ENCODE measurements at regions not wholly inside any gene's neighbourhood (a gene's known extent, or its start where the extent isn't known, plus 50 kb on each side); places are given as distances from the start of the nearest gene placed in this dataset.
A peak's percentile ranks its signal among the peaks of the same experiment; 100 is the strongest.

DNA sequence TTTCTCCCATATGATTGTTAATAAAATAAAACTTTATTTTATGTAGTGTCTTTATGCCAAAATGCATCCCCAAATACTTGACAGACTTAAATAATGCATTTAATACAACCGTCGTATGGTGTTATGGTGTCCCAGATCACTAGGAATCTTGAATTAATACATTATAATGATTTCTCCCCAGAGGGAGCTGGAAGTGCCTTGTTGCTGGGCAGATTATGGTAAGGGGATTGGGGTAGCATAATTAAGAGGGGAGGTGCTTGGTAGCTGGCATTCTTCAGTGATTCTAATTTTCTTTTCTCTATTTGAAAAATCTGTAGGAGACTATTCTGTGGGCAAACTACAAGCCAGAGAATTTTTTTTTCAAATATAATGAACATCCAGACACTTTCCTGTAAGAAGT, 1043.7 kb downstream of the ADGRL2 start (continued):
- TF ChIP-seq, protein P1, sequence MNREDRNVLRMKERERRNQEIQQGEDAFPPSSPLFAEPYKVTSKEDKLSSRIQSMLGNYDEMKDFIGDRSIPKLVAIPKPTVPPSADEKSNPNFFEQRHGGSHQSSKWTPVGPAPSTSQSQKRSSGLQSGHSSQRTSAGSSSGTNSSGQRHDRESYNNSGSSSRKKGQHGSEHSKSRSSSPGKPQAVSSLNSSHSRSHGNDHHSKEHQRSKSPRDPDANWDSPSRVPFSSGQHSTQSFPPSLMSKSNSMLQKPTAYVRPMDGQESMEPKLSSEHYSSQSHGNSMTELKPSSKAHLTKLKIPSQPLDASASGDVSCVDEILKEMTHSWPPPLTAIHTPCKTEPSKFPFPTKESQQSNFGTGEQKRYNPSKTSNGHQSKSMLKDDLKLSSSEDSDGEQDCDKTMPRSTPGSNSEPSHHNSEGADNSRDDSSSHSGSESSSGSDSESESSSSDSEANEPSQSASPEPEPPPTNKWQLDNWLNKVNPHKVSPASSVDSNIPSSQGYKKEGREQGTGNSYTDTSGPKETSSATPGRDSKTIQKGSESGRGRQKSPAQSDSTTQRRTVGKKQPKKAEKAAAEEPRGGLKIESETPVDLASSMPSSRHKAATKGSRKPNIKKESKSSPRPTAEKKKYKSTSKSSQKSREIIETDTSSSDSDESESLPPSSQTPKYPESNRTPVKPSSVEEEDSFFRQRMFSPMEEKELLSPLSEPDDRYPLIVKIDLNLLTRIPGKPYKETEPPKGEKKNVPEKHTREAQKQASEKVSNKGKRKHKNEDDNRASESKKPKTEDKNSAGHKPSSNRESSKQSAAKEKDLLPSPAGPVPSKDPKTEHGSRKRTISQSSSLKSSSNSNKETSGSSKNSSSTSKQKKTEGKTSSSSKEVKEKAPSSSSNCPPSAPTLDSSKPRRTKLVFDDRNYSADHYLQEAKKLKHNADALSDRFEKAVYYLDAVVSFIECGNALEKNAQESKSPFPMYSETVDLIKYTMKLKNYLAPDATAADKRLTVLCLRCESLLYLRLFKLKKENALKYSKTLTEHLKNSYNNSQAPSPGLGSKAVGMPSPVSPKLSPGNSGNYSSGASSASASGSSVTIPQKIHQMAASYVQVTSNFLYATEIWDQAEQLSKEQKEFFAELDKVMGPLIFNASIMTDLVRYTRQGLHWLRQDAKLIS (CRISPR knock-in tag; IDR thresholded peaks at IDR 0.05; ENCODE audit: borderline replicate concordance): no peak
- TF ChIP-seq SMAD4 (CRISPR knock-in tag; IDR thresholded peaks at IDR 0.05) (no peak), ZNF263 (CRISPR knock-in tag; IDR thresholded peaks at IDR 0.05; ENCODE audit: low read depth) (no peak), SMAD3 (CRISPR knock-in tag; IDR thresholded peaks at IDR 0.05; ENCODE audit: borderline replicate concordance) (no peak), ZSCAN18 (CRISPR knock-in tag; IDR thresholded peaks at IDR 0.05) (no peak)
- TF ChIP-seq, protein P2, sequence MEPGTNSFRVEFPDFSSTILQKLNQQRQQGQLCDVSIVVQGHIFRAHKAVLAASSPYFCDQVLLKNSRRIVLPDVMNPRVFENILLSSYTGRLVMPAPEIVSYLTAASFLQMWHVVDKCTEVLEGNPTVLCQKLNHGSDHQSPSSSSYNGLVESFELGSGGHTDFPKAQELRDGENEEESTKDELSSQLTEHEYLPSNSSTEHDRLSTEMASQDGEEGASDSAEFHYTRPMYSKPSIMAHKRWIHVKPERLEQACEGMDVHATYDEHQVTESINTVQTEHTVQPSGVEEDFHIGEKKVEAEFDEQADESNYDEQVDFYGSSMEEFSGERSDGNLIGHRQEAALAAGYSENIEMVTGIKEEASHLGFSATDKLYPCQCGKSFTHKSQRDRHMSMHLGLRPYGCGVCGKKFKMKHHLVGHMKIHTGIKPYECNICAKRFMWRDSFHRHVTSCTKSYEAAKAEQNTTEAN (CRISPR knock-in tag; IDR thresholded peaks at IDR 0.05): no peak

DNA sequence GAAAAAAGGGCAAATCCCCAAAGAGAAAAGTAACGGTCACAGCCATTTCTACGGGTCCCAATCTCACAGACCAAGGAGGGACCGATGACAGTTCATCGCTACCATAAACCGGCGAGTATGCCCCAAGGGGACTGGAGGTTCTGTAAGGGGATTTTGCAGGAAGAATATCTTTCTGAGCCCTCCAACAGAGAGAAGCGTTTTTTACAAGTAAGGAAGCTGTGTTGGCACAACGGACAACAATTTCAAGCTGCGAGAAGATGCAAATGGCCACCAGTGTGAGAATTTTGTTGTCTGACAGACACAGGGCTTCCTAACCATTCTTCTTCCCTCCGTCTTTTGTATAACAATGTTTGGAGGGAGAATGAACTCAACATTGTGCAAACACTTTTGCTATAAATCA, 1043.1 kb downstream of the ADGRL2 start:
- no peaks in the 10 kb centered on the region for H3K9me3 Mint-ChIP-seq
- no peaks in the 10 kb centered on the region for H3K27me3 Mint-ChIP-seq (ENCODE audit: low read depth)
- TF ChIP-seq TEAD1 (CRISPR knock-in tag; IDR thresholded peaks at IDR 0.05) (no peak), SP1 (CRISPR knock-in tag; conservative IDR thresholded peaks at IDR 0.05) (no peak), HMGA2 (CRISPR knock-in tag; IDR thresholded peaks at IDR 0.05) (no peak), FOXJ3 (CRISPR knock-in tag; IDR thresholded peaks at IDR 0.05; ENCODE audit: borderline replicate concordance) (no peak), OVOL2 (CRISPR knock-in tag; IDR thresholded peaks at IDR 0.05; ENCODE audit: borderline replicate concordance) (no peak), ZNF416 (CRISPR knock-in tag; IDR thresholded peaks at IDR 0.05) (no peak)
- TF ChIP-seq, protein P3, sequence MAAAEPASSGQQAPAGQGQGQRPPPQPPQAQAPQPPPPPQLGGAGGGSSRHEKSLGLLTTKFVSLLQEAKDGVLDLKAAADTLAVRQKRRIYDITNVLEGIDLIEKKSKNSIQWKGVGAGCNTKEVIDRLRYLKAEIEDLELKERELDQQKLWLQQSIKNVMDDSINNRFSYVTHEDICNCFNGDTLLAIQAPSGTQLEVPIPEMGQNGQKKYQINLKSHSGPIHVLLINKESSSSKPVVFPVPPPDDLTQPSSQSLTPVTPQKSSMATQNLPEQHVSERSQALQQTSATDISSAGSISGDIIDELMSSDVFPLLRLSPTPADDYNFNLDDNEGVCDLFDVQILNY (CRISPR knock-in tag; IDR thresholded peaks at IDR 0.05): no peak
- TF ChIP-seq, protein P1 (CRISPR knock-in tag; IDR thresholded peaks at IDR 0.05; ENCODE audit: borderline replicate concordance): no peak
- TF ChIP-seq, protein P4, sequence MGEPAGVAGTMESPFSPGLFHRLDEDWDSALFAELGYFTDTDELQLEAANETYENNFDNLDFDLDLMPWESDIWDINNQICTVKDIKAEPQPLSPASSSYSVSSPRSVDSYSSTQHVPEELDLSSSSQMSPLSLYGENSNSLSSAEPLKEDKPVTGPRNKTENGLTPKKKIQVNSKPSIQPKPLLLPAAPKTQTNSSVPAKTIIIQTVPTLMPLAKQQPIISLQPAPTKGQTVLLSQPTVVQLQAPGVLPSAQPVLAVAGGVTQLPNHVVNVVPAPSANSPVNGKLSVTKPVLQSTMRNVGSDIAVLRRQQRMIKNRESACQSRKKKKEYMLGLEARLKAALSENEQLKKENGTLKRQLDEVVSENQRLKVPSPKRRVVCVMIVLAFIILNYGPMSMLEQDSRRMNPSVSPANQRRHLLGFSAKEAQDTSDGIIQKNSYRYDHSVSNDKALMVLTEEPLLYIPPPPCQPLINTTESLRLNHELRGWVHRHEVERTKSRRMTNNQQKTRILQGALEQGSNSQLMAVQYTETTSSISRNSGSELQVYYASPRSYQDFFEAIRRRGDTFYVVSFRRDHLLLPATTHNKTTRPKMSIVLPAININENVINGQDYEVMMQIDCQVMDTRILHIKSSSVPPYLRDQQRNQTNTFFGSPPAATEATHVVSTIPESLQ (CRISPR knock-in tag; IDR thresholded peaks at IDR 0.05): no peak
- POLR2A ChIA-PET: no interaction called here
- no peak for DNase-seq (ENCODE audit: low spot score)
- H3K4me3 Mint-ChIP-seq: no peak overlapping the region
- H3K27ac Mint-ChIP-seq: peak overlapping the region; percentile 47; the same call in 1 of the 2 replicates
- CTCF ChIA-PET: no interaction called here
- no peak for ATAC-seq
- peaks cover 71% of the 10 kb centered on the region for H3K4me1 Mint-ChIP-seq
- H3K36me3 Mint-ChIP-seq: no peaks in the 10 kb centered on the region
